ENCODE measurements at regions not wholly inside any gene's neighbourhood (a gene's known extent, or its start where the extent isn't known, plus 50 kb on each side); places are given as distances from the start of the nearest gene placed in this dataset.

GRCh38 chr7:15915686-15916293 lies 229.3 kb upstream of the MEOX2 start:
- no peak overlapping the region for H3K4me3 ChIP-seq (ENCODE audit: low read depth, low read length)
- no peak for DNase-seq (ENCODE audit: low read depth, low spot score)
- POLR2A ChIA-PET: no interaction called here
- no peak for TF ChIP-seq CTCF (IDR thresholded peaks at IDR 0.05; ENCODE audit: insufficient read depth, low read length, missing control alignments)
- CTCF ChIA-PET: no interaction called here

GRCh38 chr7:15914611-15915010 lies 228.1 kb upstream of the MEOX2 start:
- TF ChIP-seq CTCF (IDR thresholded peaks at IDR 0.05; ENCODE audit: insufficient read depth, low read length, missing control alignments): no peak
- no peak for DNase-seq (ENCODE audit: low read depth, low spot score)
- H3K4me3 ChIP-seq (ENCODE audit: low read depth, low read length): no peak overlapping the region
- ChIA-PET POLR2A (no interaction called here), CTCF (no interaction called here)

GRCh38 chr7:15906436-15906835 lies 220.0 kb upstream of the MEOX2 start:
- ChIA-PET POLR2A (no interaction called here), CTCF (no interaction called here)
- no peak for TF ChIP-seq CTCF (IDR thresholded peaks at IDR 0.05; ENCODE audit: insufficient read depth, low read length, missing control alignments)
- DNase-seq (ENCODE audit: low read depth, low spot score): no peak
- H3K4me3 ChIP-seq (ENCODE audit: low read depth, low read length): no peak overlapping the region

- POLR2A ChIA-PET: no interaction called here
- DNase-seq (ENCODE audit: low read depth, low spot score): no peak
- no peak overlapping the region for H3K4me3 ChIP-seq (ENCODE audit: low read depth, low read length)
- CTCF ChIA-PET: no interaction called here
- TF ChIP-seq CTCF (IDR thresholded peaks at IDR 0.05; ENCODE audit: insufficient read depth, low read length, missing control alignments): no peak
Measured at GRCh38 chr7:15905251-15906040, 219.0 kb upstream of the MEOX2 start.

GRCh38 chr7:15891151-15891881 lies 204.8 kb upstream of the MEOX2 start:
- DNase-seq (ENCODE audit: low read depth, low spot score): peak; percentile 10
- CTCF ChIA-PET: no interaction called here
- POLR2A ChIA-PET: interaction anchor here (0.5 to 0.6 kb wide), 2 partner anchors 113 to 212 kb away, joined by 3 to 4 read pairs; no protein-coding TSS in a partner anchor
- no peak for TF ChIP-seq CTCF (IDR thresholded peaks at IDR 0.05; ENCODE audit: insufficient read depth, low read length, missing control alignments)
- H3K4me3 ChIP-seq (ENCODE audit: low read depth, low read length): no peak overlapping the region

- TF ChIP-seq CTCF (IDR thresholded peaks at IDR 0.05; ENCODE audit: insufficient read depth, low read length, missing control alignments): no peak
- no peak overlapping the region for H3K4me3 ChIP-seq (ENCODE audit: low read depth, low read length)
- POLR2A ChIA-PET: interaction anchor here (0.7 kb wide), 1 partner anchor 36 kb away, joined by 3 read pairs; no protein-coding TSS in a partner anchor
- no peak for DNase-seq (ENCODE audit: low read depth, low spot score)
- CTCF ChIA-PET: interaction anchor here (1.0 kb wide), 1 partner anchor 9 kb away, joined by 4 read pairs; no protein-coding TSS in a partner anchor
Measured at GRCh38 chr7:15889507-15889906, 203.0 kb upstream of the MEOX2 start.
